ENCODE measurements at regions not wholly inside any gene's neighbourhood (a gene's known extent, or its start where the extent isn't known, plus 50 kb on each side); places are given as distances from the start of the nearest gene placed in this dataset.

DNA sequence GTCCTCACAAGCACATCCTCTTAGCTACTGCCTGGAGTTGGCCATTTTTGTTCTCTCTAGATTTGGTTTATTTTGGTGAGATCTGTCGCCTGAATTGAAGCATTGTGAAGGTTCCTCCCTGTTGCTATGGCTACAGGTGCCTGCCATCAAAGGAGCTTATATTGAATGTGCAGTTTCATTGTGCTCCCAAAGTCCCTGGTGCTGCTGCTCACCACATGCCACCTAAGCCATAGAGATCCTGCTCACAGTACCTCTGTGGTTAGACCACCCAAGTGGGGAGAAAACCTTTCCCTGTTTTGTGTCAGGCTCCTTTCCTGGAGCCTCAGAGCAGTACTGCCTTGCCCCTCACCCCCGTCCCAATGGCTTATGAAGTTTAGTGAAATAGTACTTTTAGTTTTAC lies 383.4 kb downstream of the TMEM38B start:
- TF ChIP-seq, protein P1, sequence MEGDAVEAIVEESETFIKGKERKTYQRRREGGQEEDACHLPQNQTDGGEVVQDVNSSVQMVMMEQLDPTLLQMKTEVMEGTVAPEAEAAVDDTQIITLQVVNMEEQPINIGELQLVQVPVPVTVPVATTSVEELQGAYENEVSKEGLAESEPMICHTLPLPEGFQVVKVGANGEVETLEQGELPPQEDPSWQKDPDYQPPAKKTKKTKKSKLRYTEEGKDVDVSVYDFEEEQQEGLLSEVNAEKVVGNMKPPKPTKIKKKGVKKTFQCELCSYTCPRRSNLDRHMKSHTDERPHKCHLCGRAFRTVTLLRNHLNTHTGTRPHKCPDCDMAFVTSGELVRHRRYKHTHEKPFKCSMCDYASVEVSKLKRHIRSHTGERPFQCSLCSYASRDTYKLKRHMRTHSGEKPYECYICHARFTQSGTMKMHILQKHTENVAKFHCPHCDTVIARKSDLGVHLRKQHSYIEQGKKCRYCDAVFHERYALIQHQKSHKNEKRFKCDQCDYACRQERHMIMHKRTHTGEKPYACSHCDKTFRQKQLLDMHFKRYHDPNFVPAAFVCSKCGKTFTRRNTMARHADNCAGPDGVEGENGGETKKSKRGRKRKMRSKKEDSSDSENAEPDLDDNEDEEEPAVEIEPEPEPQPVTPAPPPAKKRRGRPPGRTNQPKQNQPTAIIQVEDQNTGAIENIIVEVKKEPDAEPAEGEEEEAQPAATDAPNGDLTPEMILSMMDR (IDR thresholded peaks at IDR 0.05; ENCODE audit: low read length) = no peak
- TF ChIP-seq EZH2 (optimal IDR thresholded peaks at IDR 0.05; ENCODE audit: low read depth, low read length) = no peak

Data from MM.1S (cell line).